Peyer's patch (tissue), 4 donors: ENCODE measurements at regions not wholly inside any gene's neighbourhood (a gene's known extent, or its start where the extent isn't known, plus 50 kb on each side); places are given as distances from the start of the nearest gene placed in this dataset.
"Not testable (repeated sequence)": the region's sequence is repeated elsewhere in the genome, so short reads cannot be mapped to it uniquely, and the experiment has no call there.

ENCODE experiments used
- DNase-seq, 3 donors: peaks; one replicate each; pipeline ENCODE4 v3.0.0-alpha.2; 2017 to 2019
- H3K27ac ChIP-seq, 4 donors: fragments of 200-600 bp; sonication (generic); one replicate each; pipeline ENCODE4 v1.5.1; 2016 to 2019
- H3K27me3 ChIP-seq, 2 donors: fragments of 200-600 bp; sonication (generic); one replicate each; pipeline ENCODE4 v1.5.1; 2019
- H3K36me3 ChIP-seq, 3 donors: fragments of 200-600 bp; sonication (generic); one replicate each; pipeline ENCODE4 v1.5.1; 2016 to 2019
- H3K4me1 ChIP-seq, 4 donors: fragments of 200-600 bp; sonication (generic); one replicate each; pipeline ENCODE4 v1.5.1; 2016 to 2019
- H3K4me3 ChIP-seq, 4 donors: fragments of 200-600 bp; sonication (generic); 1 replicate in 3 of 4; 2 replicates in 1 of 4; pipeline ENCODE4 v1.5.1; 2016 to 2019; ENCODE audit warnings: mild to moderate bottlenecking in 1 of 4
- H3K9me3 ChIP-seq, 4 donors: fragments of 200-600 bp; sonication (generic); one replicate each; pipeline ENCODE4 v1.5.1; 2016 to 2019; ENCODE audit warnings: mild to moderate bottlenecking in 1 of 4
- POLR2A ChIP-seq, 2 donors: fragments of 450-650 bp; IDR thresholded peaks; one replicate each; pipeline ENCODE4 v1.5.1; 2017; ENCODE audit warnings: antibody characterized with exemption in 2 of 2, mild to moderate bottlenecking in 2 of 2, moderate library complexity in 2 of 2
- TF ChIP-seq, protein P1 (sequence below), 6 experiments: fragments of 450-650 bp in 4 of 6; fragments of 200-600 bp in 2 of 6; sonication (generic) in 1 of 6; IDR thresholded peaks; one replicate each; pipeline ENCODE4 v1.5.1; 2017 to 2019; ENCODE audit warnings: antibody characterized with exemption in 6 of 6, mild to moderate bottlenecking in 3 of 6, moderate library complexity in 1 of 6

DNA sequence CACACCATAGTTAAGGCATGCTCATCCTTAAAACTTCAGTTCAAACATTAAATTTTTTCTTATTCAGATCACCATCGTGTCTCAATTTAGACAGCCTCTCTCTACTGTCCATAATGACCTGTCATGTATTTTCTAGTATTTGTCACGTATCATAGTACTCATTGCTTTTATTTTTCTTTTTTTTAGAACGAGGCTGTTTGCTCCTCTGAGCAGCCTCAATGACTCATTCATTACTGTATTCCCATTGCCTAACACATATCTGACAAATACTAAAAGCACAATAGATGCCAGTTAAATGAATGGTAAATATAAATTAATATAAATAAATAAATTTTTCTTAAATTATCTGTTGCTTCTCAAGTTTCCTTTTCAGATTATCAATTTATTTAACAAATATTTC, 245.5 kb downstream of the TUBA3C start:
- Histone ChIP-seq H3K4me3 (no peak overlapping the region), H3K27ac (no peak overlapping the region), H3K36me3 (no peaks in the 10 kb centered on the region), H3K9me3 (no peaks in the 10 kb centered on the region), H3K4me1 (no peaks in the 10 kb centered on the region), H3K27me3 (no peaks in the 10 kb centered on the region)
- TF ChIP-seq, protein P1, sequence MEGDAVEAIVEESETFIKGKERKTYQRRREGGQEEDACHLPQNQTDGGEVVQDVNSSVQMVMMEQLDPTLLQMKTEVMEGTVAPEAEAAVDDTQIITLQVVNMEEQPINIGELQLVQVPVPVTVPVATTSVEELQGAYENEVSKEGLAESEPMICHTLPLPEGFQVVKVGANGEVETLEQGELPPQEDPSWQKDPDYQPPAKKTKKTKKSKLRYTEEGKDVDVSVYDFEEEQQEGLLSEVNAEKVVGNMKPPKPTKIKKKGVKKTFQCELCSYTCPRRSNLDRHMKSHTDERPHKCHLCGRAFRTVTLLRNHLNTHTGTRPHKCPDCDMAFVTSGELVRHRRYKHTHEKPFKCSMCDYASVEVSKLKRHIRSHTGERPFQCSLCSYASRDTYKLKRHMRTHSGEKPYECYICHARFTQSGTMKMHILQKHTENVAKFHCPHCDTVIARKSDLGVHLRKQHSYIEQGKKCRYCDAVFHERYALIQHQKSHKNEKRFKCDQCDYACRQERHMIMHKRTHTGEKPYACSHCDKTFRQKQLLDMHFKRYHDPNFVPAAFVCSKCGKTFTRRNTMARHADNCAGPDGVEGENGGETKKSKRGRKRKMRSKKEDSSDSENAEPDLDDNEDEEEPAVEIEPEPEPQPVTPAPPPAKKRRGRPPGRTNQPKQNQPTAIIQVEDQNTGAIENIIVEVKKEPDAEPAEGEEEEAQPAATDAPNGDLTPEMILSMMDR (IDR thresholded peaks at IDR 0.05) = no peak
- no peak for TF ChIP-seq POLR2A (IDR thresholded peaks at IDR 0.05)
- no peak for DNase-seq

DNA sequence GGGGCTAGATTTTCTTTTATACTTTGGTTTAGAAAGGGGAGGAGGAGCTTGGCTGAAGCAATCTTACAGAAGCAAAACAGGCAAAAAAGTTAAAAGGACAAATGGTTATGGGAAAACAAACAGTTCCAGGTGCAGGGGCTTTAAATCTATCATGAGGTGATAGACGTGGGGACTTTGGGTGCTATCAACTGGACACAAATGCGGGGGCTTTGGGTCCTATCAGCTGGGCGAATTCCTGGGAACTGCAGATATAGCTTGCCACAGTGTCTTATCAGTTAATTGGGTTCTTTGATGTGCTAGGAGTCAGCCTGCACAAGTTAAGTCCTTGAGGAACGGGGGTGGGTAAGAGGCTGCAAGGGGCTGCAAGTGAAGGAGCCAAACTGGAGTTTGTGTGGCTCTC, 260.6 kb downstream of the TUBA3C start:
- DNase-seq = no peak
- no peak overlapping the region for H3K4me3 ChIP-seq
- TF ChIP-seq, protein P1 (IDR thresholded peaks at IDR 0.05) = no peak
- TF ChIP-seq POLR2A (IDR thresholded peaks at IDR 0.05) = no peak
- H3K36me3 ChIP-seq = no peaks in the 10 kb centered on the region
- no peaks in the 10 kb centered on the region for H3K9me3 ChIP-seq
- no peaks in the 10 kb centered on the region for H3K4me1 ChIP-seq
- no peaks in the 10 kb centered on the region for H3K27me3 ChIP-seq
- H3K27ac ChIP-seq = no peak overlapping the region

DNA sequence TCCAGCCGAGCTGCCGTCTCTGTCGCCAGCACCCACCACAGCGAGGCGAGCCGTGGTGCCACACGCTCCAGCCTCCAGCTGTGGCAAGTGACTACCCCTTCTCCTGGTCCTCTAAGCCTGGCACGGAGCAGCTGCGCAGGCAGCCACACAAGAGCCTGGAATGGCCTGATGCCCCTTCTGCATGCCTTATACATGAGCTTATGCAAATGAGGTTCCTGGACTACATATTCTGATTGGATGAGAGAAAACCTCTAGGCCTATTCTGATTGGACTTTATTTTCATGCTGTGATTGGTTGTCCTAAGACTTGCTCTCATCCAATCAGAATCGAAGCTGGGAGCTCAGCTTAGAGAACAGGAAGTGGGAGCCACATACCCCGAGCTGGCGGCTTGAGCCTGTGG, 276.5 kb downstream of the TUBA3C start:
- H3K27me3 ChIP-seq, H3K36me3 ChIP-seq: not testable (repeated sequence)

DNA sequence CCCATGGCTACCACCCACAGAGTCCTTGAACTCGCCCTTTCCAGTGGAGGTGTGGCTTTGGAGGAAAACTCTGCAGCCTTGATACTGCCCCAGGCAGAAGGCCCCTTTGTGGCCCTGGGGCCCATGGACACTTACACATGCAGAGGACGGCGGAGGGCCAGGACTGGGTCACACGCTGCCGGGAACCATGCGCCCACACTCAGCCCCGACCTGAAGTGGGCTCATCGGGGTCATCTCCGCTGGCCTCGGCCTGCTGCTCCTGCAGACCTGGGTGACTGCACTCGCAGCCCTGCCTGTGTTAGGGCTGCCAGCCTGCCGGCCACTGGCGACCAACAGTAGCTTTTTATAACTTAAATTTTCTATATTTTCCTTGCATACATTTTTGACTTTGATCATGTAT, 286.2 kb downstream of the TUBA3C start:
- not testable (repeated sequence) for H3K27me3 ChIP-seq, H3K9me3 ChIP-seq, DNase-seq, H3K27ac ChIP-seq, H3K4me1 ChIP-seq, H3K4me3 ChIP-seq, H3K36me3 ChIP-seq

More for the DNA sequence above, 276.5 kb downstream of the TUBA3C start:
- H3K4me3 ChIP-seq, DNase-seq, H3K9me3 ChIP-seq, H3K27ac ChIP-seq, H3K4me1 ChIP-seq: not testable (repeated sequence)

DNA sequence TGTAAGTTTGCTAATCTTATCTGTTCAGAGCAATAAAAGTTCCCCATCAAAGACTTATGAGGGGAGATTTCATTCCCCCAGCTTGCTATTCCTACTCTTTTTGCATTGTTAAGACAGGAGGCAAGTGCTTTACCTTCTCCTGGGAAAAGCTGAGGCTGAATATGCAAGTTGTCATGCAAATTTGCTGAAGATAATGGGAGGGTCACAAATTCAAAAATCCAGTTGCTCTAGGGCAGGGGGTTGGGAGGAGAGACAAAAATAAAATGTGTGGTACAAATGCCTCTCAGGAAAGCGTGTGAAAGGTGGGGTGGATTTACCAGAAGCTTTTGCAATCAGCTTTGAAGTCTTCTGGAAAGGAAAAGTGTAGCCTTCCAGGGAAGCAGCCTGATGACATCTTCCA, 290.4 kb downstream of the TUBA3C start:
- not testable (repeated sequence) for H3K4me3 ChIP-seq, H3K27me3 ChIP-seq

DNA sequence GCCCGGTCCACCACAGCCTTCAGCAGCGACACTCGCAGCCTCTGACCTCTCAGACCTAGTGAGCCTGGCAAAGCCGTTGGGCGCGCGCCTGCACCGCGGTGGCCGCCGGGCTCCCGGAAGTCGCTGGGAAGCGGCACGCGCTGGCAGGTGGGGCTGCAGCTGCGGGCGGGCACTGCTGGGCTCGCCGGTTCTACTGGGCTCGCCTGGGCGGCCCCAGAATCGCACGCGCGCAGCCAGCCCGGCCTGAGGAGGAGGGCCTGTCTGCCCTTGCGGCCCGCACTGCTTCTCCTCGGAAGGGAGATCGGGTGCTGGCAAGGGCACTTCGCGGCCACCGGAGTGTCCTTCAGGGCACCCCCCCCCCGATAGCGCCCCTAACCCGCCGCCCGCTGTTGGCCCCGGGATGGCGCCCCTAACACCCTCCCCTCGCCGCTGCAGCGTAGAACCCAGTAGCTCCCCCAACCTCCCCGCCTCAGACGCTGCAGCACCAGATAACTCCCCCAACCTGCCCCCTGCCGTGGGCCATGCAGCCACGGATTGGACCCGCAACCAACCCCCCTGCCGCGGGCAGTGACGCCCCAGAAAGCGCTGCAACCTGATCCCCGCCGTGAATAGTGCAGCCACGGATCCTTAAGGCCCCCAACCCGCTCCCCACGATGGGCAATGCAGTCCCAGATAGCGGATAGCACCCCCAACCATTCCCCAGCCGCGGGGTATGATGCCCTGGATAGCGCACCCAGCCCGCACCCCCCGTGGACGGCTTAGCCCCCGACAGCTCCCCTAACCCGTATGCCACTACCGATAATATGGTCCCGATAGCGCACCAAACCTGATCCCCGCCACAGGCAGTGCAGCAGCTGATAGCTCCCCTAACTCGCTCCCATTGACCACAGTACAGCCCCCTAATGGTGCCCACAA, 306.5 kb downstream of the TUBA3C start:
- not testable (repeated sequence) for H3K4me3 ChIP-seq, DNase-seq

More for the DNA sequence above, 290.4 kb downstream of the TUBA3C start:
- H3K27ac ChIP-seq, H3K36me3 ChIP-seq, H3K4me1 ChIP-seq, DNase-seq, H3K9me3 ChIP-seq: not testable (repeated sequence)

DNA sequence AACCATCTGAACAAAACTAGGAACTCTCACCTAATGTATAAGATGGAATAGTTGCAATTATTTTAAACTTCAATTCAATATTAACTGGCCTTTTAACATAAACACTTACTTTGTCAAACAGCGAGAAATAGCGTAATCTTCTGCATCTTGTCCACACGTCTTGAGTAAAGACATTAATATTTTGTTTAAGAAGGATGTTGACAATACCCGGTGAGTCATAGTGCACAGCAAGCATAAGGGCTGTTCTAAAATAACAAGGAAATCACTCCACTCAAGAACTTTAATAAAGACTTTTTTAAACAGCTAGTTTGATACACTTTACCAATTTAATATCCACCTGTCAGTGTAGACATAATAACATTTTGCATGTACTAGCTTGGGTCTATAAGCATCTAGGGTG, 311.1 kb downstream of the TUBA3C start:
- H3K36me3 ChIP-seq, H3K4me1 ChIP-seq, H3K27me3 ChIP-seq, H3K27ac ChIP-seq, H3K4me3 ChIP-seq, H3K9me3 ChIP-seq, DNase-seq: not testable (repeated sequence)

More for the DNA sequence above, 306.5 kb downstream of the TUBA3C start:
- not testable (repeated sequence) for H3K27me3 ChIP-seq, H3K27ac ChIP-seq, H3K36me3 ChIP-seq, H3K4me1 ChIP-seq, H3K9me3 ChIP-seq

DNA sequence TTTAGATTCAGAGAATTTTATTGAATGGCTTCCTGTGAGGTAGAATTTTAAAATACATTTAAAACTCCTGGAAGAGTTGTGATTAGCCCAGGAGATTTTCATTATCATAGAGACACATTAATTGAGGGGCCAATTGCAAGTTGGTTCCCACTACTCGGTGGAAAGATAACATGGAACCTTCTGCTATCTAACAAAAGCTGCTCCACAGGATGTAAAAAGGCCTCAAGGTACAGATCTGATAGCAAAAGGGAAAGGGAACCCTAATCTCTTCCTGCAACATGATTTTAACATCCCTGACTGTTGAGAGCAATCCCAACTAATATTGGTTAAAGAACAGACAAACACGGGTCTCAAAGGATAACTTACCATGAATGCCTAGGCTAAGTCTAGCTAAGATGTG, 312.3 kb downstream of the TUBA3C start:
- H3K36me3 ChIP-seq, H3K4me1 ChIP-seq, DNase-seq, H3K4me3 ChIP-seq, H3K27ac ChIP-seq, H3K27me3 ChIP-seq, H3K9me3 ChIP-seq: not testable (repeated sequence)

DNA sequence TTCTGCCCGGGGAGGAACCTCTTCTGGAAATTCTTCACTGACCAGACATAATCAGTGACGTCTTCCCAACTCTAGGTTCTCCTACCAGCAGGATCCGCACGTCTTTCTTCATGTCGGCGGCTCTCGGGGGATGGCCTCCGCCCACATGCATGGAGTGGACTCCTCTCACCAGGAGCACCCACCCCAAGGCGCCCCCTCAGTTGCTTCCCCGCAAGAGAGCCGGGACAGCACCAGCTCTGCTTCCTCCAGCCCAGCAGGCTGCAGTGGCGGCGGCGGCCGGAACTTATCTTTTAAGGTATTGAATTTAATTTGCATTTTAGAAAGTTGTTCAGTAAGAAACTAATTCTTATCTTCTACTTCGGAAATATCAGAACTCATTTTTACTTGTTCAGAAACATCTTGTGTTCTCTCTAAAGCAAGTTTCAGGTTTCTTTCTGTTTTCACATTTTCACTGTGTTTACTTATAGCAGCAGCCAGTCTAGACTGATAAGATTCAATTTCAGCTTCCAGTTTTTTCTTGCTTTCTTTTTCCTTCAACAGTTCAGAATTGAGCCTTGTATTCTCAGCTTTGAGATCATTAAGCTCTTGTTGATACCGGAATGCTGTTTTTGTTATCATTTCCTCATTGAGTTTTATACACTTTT, 343.5 kb downstream of the TUBA3C start:
- not testable (repeated sequence) for DNase-seq, H3K4me1 ChIP-seq, H3K9me3 ChIP-seq

DNA sequence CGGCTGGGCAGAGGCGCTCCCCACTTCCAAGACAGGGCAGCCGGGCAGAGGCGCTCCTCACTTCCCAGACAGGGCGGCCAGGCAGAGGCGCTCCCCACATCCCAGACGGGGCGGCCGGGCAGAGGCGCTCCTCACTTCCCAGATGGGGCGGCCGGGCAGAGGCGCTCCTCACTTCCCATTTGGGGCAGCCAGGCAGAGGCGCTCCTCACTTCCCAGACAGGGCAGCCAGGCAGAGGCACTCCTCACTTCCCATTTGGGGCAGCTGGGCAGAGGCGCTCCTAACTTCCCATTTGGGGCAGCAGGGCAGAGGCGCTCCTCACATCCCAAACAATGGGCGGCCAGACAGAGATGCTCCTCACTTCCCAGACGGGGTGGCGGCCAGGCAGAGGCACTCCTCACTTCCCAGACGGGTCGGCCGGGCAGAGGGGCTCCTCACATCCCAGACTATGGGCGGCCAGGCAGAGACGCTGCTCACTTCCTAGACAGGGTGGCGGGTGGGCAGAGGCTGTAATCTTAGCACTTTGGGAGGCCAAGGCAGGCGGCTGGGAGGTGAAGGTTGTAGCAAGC, 344.4 kb downstream of the TUBA3C start:
- not testable (repeated sequence) for H3K4me3 ChIP-seq, H3K27me3 ChIP-seq, H3K27ac ChIP-seq, H3K9me3 ChIP-seq, H3K36me3 ChIP-seq, H3K4me1 ChIP-seq, DNase-seq

More for the DNA sequence above, 343.5 kb downstream of the TUBA3C start:
- H3K36me3 ChIP-seq, H3K27ac ChIP-seq, H3K27me3 ChIP-seq, H3K4me3 ChIP-seq: not testable (repeated sequence)

DNA sequence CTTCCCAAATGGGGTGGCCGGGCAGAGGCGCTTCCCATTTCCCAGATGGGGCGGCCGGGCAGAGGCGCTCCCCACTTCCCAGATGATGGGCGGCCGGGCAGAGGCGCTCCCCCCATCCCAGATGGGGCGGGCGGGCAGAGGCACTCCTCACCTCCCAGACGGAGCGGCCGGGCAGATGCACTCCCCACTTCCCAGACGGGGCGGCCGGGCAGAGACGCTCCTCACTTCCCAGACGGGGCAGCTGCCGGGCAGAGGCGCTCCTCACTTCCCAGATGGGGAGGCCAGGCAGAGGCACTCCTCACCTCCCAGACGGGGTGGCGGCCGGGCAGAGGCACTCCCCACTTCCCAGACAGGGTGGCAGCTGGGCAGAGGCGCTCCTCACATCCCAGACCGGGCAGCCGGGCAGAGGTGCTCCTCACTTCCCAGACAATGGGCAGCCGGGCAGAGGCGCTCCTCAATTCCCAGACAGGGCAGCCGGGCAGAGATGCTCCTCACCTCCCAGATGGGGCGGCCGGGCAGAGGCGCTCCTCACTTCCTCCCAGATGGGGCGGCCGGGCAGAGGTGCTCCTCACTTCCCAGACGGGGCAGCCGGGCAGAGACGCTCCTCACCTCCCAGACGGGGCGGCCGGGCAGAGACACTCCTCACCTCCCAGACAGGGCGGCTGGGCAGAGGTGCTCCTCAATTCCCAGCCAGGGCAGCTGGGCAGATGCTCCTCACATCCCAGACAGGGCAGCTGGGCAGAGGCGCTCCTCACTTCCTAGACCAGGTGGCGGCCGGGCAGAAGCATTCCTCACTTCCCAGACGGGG, 345.0 kb downstream of the TUBA3C start:
- H3K9me3 ChIP-seq, DNase-seq, H3K27me3 ChIP-seq, H3K4me3 ChIP-seq, H3K36me3 ChIP-seq, H3K4me1 ChIP-seq, H3K27ac ChIP-seq: not testable (repeated sequence)

DNA sequence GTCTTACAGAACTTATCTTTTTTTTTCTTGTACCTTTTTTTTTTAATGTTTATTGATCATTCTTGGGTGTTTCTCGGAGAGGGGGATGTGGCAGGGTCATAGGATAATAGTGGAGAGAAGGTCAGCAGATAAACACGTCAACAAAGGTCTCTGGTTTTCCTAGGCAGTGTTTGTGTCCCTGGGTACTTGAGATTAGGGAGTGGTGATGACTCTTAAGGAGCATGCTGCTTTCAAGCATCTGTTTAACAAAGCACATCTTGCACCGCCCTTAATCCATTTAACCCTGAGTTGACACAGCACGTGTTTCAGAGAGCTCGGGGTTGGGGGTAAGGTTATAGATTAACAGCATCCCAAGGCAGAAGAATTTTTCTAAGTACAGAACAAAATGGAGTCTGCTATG, 345.9 kb downstream of the TUBA3C start:
- H3K27ac ChIP-seq, H3K27me3 ChIP-seq: not testable (repeated sequence)

More for the DNA sequence above, 345.9 kb downstream of the TUBA3C start:
- H3K4me3 ChIP-seq, H3K36me3 ChIP-seq, H3K4me1 ChIP-seq, DNase-seq, H3K9me3 ChIP-seq: not testable (repeated sequence)
